GM12878 (cell line): ENCODE measurements at regions not wholly inside any gene's neighbourhood (a gene's known extent, or its start where the extent isn't known, plus 50 kb on each side); places are given as distances from the start of the nearest gene placed in this dataset.

Experiments used
- JUNB ChIP-seq: IDR thresholded peaks from 2 replicates; pipeline ENCODE4 v1.6.1; 2016; ENCODE audit warnings: antibody characterized with exemption, mild to moderate bottlenecking
- RB1 ChIP-seq: fragments of 450-650 bp; formaldehyde crosslinking; IDR thresholded peaks from 2 replicates; pipeline ENCODE4 v1.6.1; 2017; ENCODE audit warnings: mild to moderate bottlenecking, borderline replicate concordance
- TF ChIP-seq, protein P1 (sequence below): fragments of 150-350 bp; IDR thresholded peaks from 2 replicates; pipeline ENCODE4 v1.6.1; 2016; ENCODE audit warnings: low read depth, low read length

DNA sequence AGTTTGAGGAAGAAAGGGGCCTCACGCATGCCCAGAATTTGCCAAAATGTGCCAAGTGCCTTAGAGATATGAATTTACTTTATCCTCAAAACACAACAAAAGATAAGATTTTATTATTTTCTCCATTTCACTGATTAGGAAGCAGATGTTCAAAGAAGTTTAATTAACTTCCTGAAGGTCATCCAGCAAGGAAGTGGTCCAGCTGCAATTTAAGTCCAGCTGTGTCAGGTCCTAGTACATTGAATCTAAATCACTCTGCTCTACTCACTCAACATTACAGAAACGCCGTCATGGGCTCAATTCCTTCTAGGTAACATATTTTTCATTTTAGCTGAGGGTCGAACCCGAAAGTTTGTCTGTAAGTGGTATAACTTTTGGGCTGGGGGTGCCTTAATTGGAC lies 115.4 kb downstream of the CCDC34 start:
- no peak for TF ChIP-seq RB1
- no peak for TF ChIP-seq JUNB
- TF ChIP-seq, protein P1, sequence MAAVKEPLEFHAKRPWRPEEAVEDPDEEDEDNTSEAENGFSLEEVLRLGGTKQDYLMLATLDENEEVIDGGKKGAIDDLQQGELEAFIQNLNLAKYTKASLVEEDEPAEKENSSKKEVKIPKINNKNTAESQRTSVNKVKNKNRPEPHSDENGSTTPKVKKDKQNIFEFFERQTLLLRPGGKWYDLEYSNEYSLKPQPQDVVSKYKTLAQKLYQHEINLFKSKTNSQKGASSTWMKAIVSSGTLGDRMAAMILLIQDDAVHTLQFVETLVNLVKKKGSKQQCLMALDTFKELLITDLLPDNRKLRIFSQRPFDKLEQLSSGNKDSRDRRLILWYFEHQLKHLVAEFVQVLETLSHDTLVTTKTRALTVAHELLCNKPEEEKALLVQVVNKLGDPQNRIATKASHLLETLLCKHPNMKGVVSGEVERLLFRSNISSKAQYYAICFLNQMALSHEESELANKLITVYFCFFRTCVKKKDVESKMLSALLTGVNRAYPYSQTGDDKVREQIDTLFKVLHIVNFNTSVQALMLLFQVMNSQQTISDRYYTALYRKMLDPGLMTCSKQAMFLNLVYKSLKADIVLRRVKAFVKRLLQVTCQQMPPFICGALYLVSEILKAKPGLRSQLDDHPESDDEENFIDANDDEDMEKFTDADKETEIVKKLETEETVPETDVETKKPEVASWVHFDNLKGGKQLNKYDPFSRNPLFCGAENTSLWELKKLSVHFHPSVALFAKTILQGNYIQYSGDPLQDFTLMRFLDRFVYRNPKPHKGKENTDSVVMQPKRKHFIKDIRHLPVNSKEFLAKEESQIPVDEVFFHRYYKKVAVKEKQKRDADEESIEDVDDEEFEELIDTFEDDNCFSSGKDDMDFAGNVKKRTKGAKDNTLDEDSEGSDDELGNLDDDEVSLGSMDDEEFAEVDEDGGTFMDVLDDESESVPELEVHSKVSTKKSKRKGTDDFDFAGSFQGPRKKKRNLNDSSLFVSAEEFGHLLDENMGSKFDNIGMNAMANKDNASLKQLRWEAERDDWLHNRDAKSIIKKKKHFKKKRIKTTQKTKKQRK, result no peak
